Inflammatory macrophage (primary cell): ENCODE measurements at regions not wholly inside any gene's neighbourhood (a gene's known extent, or its start where the extent isn't known, plus 50 kb on each side); places are given as distances from the start of the nearest gene placed in this dataset.
"Not testable (repeated sequence)": the region's sequence is repeated elsewhere in the genome, so short reads cannot be mapped to it uniquely, and the experiment has no call there.

Source experiments
- DNase-seq, 2 donors: peaks; one replicate each; pipeline ENCODE4 v3.0.0-alpha.2; 2020 to 2022

DNA sequence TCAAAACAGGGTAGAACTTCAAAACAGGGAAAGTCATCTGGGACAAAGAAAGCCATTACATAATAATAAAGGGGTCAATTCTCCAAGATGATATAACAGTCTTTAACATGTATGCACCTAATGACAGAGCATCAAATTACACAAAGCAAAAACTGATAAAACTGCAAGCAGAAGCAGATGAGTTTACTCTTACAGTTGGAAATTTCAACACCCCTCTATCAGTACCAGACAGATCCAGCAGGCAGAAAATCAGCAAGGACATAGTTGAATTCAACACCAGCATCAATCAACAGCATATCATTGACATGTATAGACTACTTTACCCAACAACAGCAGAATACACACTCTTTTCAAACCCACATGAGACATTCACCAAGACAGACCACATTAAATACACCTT is 233.0 kb upstream of the NEBL start:
- DNase-seq: no peak

DNA sequence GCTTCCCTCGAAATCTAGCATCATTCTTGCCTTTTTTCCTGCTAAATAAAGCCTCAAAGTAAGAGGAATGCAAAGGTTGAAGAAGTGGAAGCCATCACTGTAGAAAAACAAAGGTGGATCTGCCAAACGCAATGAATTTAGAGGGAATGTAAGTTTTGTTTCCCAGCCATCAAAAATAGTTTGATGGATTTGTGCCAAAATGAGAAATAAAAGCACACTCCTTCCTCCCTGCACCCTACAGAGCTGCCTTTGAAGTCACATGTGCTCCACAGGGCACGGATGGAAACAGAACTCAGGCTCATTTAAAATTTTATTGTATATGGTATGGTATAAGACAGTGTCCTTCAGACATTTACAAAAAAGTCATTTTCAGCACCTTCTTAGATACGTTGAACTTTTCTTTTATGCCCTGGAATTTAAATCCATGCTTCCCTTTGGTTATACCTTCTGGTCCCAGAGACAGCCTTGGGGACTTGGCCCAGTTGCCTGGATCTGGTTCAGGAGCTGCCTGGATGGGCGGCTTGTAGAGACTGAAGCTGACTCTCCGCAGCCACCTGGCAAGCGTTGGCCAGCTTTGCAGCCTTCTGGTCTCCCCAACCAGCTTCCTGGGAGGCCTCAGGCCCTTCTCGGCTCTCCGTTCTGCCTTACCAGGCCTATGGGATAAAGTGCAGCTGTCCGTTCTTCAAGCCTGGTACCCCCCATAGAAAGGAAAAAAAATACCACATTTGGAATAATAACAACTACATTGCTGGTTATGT is 228.5 kb upstream of the NEBL start:
- no peak for DNase-seq

DNA sequence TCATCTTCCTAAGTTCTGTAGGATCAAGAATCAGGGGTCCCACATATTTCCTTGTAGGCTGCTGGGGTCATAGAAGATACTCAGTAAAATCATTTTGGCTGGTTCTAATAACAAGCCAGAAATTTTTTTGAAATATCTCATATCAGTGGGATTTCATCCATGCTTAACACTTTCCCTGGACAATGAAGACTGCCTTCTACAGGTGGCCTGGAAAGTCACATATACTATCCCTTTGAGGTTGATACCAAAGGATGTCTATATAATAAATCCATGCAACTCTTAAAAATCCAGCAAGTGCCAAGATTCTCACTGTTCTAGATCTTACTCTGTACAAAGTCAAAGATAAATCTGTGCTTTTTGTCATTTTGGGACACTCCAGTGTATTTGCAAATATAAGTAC is 225.8 kb upstream of the NEBL start:
- DNase-seq: no peak

DNA sequence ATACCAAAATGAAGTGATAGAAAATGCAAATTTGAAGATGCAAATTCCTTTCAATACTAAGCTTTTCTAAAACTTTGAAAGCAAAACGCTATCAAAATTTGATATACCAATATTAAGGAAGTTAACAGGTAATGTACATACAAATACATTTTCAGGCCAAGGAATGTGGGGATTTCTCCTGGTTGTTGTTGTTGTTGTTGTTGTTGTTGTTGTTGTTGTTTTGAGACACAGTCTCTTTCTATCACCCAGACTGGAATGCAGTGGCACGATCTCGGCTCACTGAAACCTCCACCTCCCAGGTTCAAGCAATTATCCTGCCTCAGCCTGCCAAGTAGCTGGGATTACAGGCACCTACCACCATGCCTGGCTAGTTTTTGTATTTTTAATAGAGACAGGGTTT is 224.7 kb upstream of the NEBL start:
- DNase-seq: not testable (repeated sequence)

DNA sequence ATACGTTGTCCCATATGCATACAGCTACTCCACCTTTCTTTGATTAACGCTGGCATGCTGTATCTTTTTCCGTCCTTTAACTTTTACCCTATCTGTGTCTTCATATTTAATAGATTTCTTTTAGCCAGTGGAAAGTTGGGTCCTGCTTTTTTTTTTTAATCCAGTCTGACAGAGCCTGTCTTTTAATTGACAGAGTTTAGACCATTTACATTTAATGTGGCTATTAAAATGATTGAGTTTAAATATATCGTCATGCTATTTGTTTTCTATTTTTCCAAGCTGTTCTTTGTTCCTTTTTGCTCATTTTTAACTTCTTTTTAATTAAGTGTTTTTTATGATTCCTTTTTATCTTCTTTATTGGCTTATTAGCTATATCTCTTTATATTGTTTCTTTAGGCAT is 217.6 kb upstream of the NEBL start:
- DNase-seq: no peak

DNA sequence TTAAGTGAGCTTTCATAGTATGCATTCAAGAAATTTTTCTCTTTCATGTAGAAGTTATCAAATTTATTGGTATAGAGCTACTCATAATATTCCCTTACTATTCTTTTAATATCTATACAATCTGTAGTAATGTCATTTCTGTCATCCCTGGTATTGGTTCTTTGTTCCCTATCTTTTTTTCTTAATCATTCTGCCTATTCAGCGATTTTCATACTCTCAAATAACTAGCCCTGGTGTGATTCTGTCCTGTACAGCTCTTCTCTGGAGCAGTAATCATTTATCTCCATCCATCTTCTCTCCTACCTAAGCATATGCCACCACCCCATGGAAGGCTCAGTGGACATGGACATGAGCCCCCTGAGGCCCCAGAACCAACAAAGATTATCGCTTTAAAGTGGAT is 213.2 kb upstream of the NEBL start:
- no peak for DNase-seq

DNA sequence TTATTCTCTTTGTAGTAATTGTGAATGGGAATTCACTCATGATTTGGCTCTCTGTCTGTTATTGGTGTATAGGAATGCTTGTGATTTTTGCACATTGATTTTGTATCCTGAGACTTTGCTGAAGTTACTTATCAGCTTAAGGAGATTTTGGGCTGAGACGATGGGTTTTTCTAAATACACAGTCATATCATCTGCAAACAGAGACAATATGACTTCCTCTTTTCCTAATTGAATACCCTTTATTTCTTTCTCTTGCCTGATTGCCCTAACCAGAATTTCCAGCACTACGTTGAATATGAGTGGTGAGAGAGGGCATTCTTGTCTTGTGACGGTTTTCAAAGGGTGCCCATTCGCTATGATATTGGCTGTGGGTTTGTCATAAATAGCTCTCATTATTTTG is 209.8 kb upstream of the NEBL start:
- DNase-seq: not testable (repeated sequence)

DNA sequence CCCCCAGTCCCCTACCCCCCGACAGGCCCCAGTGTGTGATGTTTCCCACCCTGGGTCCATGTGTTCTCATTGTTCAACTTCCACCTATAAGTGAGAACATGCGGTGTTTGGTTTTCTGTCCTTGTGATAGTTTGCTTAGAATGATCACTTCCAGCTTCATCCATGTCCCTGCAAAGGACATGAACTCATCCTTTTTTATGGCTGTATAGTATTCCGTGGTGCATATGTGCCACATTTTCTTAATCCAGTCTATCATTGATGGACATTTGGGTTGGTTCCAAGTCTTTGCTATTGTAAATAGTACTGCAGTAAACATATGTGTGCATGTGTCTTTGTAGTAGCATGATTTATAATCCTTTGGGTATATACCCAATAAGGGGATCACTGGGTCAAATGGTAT is 208.2 kb upstream of the NEBL start:
- DNase-seq: not testable (repeated sequence)

DNA sequence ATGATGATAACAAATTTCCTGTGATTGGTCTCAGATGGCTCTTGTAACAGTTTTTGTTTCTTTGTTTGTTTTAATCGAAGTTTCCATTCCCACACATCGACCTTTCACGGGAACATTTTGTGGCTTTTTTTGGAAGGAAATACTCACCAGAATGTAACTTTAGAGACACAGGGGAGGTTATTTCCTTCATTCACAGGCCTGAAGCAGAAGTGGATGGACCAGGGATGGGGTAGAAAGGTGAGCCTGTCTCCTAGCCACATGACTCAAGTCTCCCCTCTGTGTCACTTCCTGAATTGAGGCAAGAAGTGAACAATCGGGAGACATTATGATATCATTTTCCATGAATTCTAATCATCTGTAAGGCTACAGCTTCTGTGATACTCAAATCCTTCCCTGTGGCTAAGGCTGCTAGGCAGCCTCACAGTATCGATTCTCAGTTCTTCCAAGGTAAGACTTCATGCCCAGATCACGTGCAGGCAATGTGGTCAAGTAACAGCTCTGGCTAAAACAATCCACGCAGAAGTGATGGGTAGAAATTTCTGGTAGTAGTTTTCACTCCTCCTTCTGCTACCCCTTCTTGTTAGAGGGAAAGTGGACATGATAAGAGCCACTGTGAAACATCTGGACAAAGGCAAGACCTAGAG is 203.9 kb upstream of the NEBL start:
- no peak for DNase-seq

DNA sequence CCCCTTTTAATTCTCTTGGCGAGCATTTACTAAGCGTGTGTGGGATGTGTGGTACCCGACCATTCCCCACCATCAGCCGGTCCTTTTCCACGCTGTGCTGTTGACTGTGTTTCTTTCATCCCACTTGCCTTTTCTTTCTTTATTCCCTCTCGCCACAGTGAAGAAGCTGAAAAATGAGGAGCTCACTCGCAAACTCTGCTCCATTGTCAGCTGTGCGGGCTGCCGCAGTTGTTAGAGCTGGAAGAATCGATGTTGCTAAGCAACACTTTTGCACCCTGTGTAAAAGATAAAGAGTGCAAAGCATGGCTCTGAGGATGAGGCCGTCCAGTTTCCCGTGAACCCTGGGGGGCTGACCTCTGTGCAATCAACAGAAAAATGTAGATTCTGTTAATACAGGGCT is 203.1 kb upstream of the NEBL start:
- no peak for DNase-seq

DNA sequence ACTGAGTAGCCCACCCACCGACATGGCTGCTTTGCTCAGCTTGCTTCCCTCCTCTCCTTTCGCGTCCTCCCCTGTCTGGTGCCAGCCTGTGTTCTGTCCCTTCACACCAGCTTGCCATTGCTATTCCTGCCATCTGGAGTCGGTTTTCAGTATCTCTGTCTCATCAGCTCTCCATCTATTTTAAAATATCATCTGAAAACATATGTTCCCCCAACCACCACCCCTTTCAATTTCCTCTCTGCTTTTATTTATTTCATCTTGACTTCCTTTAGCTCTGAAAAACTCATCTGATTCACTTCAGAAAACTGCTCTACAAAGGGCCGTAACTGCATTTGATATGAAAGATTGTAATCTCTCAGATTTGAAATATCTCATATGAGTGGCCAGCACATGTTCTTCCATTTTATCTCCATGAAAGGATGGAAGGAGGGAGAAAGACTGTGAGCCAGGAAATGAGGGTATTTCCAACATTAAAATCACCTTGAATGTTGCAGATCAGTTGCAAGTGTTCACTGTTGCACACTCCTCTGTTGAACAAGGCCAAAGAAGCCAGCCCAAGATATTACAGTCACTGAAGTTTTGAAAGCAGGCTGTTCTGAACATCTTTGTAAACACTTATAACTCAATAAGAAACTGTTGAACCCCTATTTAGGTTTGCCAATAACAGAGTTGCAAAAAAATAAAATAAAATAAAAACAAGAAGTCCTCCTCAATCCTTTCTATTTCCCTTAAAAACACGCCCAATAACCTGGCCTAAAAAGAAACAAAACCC is 202.4 kb upstream of the NEBL start:
- DNase-seq: no peak

DNA sequence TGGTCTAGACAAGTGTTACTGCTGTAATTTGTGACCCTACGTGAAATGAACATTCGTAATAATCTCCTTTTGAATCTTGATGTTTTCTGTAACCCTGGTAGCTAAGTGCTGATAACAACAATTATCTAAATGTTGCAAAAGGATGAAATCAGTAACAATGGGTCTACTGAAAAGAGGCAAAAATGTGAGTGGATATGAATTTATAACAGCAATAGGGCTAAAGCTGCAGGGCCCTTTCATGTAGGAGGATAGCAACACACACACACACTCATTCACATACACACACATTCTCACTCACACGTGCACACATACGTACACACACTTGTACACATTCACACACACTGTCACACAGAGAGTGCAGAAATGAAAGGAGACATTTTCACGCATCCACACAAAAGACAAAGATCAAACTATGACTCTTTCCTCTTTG is 200.8 kb upstream of the NEBL start:
- no peak for DNase-seq

DNA sequence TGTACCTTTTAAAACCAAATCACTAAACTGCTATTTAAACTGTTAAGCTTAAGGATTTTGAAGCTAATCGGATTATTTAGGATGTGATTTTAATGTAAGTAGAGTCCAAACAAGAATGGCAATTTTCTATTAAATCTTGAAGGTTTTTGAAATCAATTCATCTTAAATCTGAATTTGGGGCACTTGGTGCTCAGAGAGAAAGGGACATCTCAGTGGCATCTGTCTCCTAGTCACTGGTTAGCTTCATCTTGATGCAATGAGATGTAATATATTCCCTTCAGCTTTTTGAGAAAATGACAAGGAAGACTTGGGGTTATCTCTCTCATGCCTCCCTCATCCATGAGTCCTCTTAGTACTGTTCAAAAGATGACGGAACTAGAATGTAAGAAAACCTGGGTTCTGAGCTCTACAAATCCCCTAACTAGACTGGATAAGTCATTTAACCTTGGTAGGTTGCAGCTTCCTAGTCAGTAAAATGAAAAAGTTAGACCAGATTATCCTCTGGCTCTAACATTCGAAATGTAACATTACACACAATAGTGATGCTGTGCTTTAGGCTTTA is 198.5 kb upstream of the NEBL start:
- no peak for DNase-seq

DNA sequence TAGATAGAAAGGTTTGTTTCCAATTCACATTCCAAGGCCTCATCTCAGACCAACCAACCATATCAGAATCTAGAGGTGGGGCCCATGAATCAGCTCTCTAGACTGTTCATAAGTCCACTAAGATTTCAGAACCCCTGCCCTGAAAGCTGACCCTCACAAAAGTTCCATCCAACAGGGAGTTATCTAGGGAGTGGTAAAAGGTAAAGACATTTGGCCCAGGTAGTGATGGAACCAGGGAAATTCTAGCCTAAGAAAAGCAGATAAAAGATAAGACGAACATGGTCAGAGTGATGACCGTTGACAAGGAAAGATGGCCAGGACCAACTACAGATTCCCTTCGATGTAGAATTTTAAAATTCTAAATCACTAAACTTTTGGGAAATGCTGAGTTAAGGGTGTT is 198.0 kb upstream of the NEBL start:
- no peak for DNase-seq

DNA sequence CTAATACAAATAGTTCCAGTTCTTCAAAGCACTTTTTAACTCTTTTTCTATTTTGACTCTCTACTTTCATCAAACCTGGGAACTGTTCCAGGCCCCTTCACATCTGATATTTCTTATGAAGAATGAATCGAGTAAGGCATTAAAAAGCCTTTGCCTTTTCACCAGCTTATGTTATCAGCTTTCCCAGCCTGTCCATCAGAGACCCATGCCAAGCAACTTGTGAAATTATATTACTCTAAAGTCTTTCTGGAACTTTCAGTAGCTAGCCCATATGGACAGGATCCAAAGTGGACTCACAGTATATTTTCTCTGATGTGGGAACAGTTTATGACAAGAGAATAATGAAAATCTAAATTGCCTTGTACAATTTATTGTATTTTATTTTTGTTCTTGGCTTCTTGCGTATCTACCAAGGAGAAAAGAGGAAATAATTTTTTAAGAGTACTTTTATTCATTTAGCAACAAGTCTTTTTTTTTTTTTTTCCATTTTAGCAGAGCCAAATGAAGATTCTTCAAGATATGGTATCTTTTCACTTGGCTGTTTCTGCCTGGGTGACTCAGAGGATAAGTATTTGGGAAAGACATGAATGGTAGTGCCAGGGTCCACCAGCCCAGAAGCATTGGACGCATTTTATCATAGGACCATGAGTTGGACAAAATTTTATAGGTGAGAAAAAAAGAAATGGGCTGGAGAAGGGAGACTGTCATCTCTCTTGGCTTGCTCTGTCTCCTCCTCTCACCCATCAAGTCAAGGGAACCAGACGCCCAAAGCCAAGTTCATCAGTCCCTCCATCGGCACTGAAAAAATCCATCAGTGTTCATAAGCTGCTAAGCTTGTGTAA is 195.8 kb upstream of the NEBL start:
- no peak for DNase-seq

DNA sequence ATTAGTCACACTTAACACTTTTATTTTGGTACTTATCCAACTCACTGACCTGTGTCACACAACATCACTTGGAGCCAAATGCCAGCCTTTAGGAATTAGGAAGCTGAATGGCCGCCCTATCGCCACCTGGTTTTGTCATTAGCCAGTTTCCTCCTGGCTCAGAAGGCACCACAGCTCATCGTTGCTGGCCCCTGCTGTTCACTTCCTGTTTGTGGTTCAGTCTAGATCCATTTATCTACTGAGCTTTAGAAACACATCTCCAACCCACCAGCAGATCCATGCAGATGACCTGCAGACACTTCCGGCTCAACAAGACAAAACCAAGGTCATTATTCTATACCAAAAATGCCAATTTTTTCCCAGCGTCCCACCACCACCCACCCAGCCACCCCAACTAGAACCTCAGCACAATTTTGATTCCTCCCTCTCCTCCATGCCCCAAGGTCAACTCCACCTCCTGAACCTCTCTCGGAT is 193.5 kb upstream of the NEBL start:
- DNase-seq: no peak

DNA sequence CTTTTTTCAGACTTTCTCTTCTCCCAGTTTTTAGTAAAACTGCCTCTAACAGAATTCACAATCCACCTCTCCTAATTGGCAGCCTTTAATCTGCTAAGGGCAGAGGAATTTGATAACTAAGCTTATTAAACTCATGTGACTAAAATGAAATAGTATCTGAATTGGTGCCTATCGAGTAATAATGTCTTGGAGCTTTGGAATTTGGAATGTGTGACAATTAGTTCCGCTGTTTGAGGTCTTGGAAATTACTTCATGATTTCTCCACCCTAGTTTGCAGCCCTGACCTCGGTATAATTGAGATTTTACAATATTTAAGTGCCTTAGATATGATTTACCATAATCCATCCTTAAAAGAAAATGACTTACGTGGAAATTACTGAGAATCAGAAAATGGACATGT is 190.4 kb upstream of the NEBL start:
- no peak for DNase-seq

DNA sequence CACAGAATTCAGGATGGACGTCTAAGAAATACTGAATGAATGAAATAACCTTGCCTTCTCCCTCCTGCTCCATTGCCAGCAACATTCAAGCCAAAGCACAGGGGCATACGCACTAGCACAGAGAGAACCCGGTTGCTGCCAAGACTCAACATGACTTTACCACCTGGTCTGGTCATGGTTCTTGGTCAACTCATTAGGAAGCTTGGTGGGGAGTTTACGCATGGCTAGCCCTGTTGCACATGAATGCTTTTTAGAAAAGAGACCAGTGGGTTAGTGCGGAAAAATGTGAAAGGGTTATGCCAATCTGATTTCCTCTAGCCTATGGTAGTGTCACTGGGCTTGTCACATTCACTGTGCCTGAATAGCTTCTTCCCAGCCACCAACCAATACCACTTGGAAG is 187.6 kb upstream of the NEBL start:
- DNase-seq: no peak

DNA sequence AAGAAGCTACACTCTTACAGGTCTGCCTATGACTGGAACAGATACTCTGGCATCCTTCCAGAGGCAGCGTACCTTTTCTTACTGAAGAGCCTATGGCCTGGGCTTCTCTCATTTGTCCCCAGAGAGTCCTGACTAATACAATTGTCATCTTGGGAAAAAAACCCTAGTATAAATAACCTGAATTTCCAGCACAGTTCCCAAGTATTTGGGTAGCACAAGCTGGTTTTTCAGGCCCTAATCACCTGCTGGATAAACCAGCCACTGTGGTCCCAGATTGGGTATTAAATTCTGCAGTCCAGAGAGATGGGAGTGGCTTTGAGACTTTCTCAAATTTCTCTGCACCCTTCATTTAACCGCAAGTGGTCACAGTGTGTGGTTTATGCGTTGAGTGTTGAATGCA is 186.8 kb upstream of the NEBL start:
- no peak for DNase-seq

DNA sequence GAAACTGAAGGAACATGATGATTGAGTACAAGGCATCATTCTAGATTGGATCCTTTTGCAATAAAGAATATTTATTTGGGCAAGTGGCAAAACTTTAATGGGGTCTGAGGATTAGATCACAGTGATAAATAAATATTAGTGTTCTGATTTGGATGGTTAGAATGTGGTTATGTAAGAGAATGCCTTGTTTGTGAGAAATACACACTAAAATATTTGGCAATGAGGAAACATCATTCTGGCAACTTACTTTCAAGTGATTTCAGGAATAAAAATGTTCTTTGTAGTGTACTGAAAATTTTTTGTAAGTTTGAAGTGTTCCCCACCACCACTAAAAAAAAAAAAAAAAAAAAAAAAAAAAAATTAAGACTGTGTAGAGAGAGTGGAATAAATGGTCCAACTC is 185.1 kb upstream of the NEBL start:
- no peak for DNase-seq

DNA sequence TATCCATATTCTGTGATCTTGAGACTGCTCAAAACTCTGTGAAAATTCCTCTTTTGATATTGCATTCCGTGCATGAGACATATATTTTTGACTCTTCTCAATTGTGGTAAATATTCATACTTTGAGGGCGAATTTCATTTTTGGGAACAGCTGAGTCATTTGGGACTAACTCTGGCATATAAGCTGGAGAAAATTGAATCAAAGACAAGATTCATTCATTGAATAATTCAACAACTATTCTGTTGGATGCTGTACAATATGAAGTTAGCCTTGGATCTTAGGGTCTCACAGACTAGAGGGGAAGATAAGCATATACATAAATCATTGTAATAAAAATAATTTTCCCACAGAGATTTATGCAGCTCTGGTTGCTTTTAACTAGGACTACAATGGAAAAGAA is 183.2 kb upstream of the NEBL start:
- no peak for DNase-seq

DNA sequence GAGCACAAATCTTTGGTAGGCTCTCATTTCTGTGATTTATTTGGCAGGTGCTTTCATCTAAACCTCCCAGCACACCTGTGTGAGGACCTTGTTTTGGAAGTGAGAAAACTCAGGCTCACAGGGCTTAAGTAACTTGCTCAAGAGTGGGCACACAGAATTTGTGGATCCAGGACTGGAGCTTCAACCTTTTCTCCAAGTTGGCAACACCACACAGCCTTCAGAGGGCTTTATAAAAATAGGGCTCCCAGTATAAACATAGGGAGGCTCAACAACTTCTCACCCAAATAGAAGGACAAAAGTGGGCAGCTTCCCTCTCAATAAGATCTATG is 182.2 kb upstream of the NEBL start:
- DNase-seq: no peak
